GM12892 (cell line): ENCODE measurements at regions not wholly inside any gene's neighbourhood (a gene's known extent, or its start where the extent isn't known, plus 50 kb on each side); places are given as distances from the start of the nearest gene placed in this dataset.

Experiments used
- POLR2A ChIP-seq: IDR thresholded peaks from 2 replicates; pipeline ENCODE4 v1.6.1; 2011; ENCODE audit warnings: low read depth, low read length, control low read depth
- POLR2AphosphoS5 ChIP-seq: IDR thresholded peaks from 2 replicates; pipeline ENCODE4 v1.6.1; 2011; ENCODE audit warnings: low read depth, low read length, control low read depth
- TAF1 ChIP-seq: IDR thresholded peaks from 2 replicates; pipeline ENCODE4 v1.6.1; 2011; ENCODE audit warnings: low read depth, mild to moderate bottlenecking, control low read depth, low read length, borderline replicate concordance

GRCh38 chr2:129744649-129745048 is 234.8 kb upstream of the RAB6C start:
- TF ChIP-seq TAF1 (no peak), POLR2AphosphoS5 (no peak), POLR2A (no peak)
